HG02678 (cell line): ENCODE measurements at regions not wholly inside any gene's neighbourhood (a gene's known extent, or its start where the extent isn't known, plus 50 kb on each side); places are given as distances from the start of the nearest gene placed in this dataset.
"Not testable (repeated sequence)": the region's sequence is repeated elsewhere in the genome, so short reads cannot be mapped to it uniquely, and the experiment has no call there.

Source experiments
- ATAC-seq: cut with Tn5 transposase; IDR thresholded peaks from one replicate; pipeline ENCODE4 v1.9.1; 2021; ENCODE audit warnings: mild to moderate bottlenecking, moderate library complexity; ENCODE audit not compliant: unreplicated experiment

DNA sequence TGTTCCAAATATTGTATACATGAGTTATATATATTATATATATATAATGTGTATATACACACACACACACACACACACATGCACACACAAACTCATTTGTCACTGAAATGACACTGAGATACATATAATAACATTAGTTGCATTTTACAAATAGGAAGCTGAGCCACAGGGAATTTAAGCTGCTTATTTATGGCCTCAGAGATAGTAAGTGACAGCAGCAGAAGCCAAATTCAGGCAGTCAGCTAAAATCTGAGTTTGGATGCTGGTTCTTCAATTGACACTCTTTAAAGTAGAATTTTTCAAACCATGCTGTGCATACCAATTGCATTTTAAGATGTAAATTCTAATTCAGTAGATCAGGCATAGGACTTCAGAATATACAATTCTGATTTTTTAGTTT, 163.3 kb upstream of the CTSO start:
- no peak for ATAC-seq

DNA sequence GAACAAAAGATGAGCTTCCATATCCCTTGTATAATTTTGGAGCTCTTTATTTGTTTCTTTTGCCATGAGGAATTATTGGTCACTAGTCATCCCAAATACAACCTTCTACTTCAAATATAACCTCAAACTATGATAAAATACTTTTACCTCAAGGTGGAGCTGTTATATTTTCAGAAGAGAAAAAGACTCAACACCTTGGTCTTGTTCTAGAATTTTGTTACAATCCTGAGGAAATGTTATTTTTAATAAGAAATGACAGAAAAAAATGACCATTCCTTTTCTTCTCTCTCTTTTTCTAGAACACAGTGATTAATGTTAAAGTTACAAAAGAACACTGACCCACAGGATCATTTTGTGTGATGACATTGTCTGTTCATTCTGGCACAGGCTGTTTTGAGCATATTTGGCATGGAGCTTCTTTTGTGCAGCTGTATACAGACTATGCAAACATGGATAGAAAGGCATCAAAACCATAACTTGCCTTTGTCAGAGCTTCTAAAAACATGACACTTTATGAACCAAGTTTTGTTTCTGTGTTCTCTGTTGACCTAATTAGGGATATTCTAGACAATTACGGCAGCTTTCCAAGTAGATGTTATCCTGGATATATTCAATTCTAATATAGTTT, 159.6 kb upstream of the CTSO start:
- ATAC-seq: no peak

DNA sequence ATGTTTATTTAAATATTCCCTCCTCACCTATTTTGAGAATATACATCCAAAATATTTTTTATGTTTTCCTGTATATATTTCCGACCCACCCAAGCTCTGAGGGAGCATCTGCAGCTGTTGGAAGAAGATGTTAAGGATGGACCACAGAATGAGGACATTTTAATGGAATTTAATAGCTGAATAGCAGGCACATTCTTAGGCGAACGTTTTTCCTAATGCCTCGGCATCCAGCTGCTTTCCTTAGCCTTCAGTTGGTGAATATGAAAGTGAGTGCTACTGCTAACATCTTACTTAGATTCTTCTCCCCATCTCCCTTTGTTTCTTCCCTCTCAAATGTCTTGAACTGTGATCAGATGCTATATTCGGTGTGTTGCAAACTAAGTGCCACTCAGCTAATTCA, 158.0 kb upstream of the CTSO start:
- ATAC-seq: no peak

DNA sequence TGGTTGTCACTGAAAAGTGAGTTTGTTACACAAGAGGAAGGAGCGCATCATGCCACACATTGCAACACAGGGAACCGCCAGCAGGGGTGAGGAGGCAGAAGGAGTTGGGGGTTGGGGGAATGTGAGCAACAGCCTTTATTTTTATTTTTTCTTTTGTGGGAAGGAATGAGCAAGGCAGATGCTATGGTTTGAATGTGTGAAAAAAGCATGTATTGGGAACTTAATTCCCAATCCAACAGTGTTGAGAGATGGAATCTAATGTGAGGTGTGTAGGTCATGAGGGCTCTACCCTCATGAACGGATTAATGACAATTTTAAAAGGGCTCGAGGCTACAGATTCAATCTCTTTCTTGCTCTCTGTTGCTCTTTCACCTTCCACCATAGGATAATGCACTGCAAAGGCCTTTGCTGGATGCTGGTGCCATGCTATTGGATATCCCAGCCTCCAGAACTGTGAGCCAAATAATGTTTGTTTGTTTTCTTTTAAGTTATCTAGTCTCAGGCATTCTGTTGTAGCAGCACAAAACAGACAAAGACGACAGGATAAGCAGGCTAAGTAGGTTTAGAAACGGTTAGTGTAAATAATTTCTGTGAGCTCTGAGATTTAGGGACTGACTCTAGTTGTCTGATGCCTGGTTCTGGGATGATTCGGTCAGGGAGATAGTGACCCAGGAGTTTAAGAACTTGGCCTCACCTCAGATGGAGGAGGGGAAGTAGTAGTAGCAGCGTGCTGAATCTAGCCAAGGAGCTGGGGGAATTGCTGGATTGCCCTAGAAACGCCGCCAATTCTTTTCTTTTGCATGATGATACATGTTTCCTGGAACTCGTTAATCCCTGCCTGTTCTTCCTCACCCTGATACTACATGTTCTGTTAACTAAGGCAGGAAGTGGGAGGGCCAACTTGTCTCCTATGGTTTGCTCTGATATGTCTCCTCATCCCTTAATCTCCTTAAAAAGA, 156.6 kb upstream of the CTSO start:
- ATAC-seq: no peak

DNA sequence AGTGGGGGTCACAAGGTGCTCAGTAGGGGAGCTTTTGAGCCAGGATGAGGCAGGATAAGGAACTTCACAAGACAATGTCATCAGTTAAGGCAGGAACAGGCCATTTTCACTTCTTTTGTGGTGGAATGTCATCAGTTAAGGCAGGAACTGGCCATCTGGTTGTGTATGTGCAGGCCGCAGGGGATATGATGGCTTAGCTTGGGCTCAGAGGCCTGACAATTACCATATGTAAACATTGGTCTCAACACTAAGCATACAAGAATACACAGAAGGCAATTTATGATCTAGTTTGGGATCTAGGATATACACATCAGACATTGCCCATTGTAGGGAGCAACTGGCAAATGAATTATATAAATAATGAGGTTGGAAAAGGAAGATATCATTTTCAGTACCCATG, 155.4 kb upstream of the CTSO start:
- not testable (repeated sequence) for ATAC-seq

DNA sequence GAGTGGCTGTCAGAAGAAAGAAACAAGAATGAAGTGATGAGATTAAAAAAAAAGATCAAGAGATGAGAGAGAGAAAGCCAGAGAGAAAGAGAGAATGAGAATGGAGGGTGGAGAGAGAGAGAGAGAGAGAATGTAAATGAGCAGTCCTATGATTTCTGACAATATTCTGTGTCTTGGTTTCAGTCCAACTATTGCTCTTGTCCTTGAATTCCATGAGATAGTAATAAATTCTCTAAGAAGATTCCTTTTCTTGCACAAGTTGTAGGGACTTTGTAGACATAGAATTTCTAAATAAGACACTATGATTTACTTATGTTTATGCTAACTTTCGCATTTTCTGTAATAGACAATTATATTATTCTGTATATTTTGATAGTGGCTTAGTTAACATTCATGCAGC, 149.6 kb upstream of the CTSO start:
- no peak for ATAC-seq

DNA sequence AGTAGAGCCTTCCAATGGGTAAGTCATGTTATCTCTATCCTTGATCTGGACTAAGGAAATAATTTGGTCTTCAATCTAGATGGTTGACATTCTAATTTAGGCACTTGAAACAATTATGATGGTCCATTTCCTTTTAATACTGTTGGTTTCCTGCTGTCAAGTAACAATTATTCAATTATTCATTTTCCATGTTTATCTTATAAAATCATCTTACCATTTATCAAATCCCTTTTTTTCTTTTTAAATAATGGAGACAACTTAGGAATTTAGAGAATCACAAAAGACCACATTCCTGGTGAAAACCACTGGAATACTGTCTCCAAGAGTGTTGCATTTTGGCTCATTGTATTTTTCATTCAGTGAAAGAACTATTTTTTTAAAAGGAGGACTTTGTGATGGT, 148.7 kb upstream of the CTSO start:
- ATAC-seq: no peak

DNA sequence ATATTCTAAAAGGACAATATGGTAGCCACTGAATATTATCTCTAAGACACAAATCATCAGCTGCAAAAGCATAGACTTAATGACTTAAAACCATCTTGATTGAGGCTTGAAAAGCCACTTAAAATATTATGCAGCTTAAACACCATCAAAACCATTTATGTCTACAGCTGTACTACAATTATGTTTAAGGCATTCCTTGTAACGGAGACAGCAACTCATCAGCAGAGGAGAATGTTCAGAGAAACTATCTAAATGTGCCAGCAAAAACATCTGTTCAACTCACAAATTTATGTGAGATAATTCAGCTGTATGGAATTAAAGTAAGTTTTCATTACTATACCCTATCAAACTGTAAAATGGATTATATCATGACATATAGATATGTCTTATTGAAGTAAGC, 147.9 kb upstream of the CTSO start:
- no peak for ATAC-seq

DNA sequence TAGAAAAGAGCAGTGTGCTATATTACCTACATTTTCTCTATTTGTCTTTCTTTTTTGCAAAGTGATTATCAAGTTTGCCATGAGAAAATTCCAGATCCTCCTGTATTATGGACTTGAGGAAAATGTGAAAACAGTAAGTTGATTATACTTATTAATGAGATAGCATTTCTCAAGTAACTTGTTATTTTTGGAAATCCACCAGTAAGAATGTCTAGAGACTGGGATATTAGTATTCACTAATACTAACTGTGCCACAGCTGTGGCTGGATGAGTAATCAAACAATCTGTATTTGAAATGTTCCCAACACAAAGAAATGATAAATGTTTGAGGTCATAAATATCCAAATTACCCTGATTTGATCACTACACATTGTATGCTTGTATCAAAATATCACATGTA, 147.0 kb upstream of the CTSO start:
- ATAC-seq: no peak

DNA sequence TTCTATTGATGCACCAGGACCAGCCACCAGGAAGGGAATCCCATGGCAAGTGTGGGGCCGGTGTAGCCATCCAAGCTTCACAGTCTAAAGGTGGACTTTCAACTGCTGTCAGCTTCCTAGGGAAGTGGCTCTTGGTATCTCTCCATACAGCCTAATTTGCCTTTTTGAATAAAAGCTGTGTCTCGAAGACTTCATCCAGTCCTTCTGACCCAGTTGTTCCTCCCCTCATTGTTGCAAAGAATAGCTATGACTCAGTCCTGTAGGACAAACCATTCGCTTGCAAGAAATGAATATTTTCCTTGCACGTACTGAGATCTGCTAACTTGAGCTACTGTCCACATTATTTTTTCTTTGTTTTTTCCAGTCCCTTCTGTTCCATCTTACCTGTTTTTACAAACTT, 145.1 kb upstream of the CTSO start:
- ATAC-seq: no peak

DNA sequence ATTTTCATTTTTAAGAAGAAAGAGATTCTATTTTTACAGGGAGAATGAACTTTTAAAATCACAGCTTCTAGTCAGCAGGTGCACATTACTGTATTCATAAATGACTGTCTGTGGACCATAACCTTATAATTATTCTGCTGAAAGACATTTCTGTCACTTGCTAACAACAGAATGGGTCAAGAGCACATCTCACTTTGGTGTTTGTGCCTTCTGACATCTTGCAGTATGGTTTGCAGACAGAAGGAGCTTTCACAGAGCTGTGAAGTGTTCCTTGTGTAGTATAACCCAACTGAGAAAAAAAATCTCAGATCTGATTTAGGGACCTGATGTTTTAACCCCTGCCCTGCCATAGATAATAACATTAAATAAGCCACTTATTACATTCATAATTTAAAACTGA, 131.4 kb upstream of the CTSO start:
- no peak for ATAC-seq

DNA sequence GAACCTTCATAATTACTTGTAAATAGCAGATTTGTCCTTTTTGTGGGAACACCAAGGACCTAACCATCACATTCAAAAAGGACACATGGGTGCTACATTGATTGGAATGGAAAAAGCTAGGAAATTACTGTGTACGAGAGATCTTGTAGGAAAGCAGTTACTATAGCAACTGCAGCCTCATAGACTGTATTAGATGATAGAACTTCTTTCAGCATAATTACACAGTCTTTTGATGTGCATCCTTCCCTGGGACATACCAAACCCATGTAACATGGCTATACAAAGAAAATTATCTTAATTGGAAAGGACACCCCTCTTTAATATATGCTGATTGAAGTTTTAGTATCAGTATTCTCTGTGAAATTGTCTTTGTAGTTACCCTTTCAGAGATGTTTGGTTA, 130.7 kb upstream of the CTSO start:
- no peak for ATAC-seq

DNA sequence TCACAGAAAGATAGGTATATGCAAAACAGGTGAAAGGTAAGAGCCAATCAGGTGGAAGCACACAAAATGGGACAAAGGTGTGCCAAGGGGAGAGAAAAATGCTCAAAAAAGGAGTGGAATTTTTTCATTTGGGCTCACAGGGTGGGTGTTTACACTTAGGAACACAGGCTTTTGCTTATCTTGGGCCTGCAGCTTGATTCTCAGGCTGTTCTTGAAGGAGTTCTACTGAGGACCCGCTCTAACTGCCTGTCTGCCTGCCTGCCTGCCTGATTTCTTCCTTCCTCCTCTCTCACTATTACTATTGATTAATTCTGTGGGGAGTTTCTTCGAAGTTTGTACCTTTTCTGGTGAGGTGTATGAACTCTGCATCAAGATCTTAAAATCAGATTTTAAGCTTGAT, 120.3 kb upstream of the CTSO start:
- ATAC-seq: no peak

DNA sequence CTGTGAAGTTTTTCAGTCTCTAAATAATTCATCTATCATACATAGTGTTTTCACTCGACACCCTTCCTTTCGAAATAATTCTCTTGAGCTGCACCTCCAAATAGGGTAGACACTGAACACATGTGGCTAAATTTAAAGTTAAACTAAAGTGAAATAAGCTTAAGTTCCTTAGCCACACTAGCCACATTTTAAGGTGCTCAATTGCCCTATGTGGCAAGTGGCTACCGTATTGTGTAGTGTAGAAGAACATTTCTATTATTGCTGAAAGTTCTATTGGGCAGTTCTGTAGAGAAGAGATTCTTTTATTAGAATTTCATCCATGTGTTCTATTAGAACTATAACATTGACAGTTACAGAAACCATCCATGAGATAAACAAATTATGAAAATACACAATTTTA, 107.0 kb upstream of the CTSO start:
- no peak for ATAC-seq

DNA sequence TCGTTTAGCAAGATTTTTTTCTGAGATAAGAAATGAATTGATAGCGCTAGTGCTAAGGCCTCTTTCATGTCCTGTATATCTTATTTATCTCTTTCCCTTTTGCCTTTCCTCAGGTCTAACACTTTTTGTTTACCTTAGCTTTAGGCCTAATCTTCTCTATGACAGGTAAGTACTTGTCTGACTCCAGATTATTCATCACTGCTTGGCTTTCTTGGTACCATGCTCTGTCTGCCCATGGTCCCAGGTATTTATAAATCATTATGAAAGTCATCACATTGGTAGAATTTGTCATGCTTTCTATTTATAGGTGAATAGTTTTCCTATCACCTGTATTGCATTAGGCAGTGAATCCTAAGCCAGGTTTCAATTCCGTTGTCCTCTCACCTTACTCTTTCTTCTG, 99.5 kb upstream of the CTSO start:
- ATAC-seq: no peak

DNA sequence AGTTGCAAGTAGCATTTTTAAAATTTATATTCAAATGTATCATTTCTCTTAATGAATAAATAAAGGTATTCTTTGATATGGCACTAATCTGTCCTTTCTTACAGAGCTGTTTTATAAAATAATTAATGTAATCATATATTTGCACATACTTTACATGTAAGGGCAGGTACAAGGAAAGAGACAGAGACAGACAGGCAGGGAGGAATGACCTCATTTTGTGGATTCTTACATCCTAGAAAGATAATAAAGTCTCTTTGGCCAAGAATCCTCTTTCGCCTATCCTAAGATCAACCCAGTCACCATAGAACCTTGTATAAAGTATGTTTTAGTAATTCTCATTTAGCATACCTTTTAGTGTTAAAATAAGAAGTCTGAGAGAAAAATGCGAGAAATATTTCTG, 98.5 kb upstream of the CTSO start:
- no peak for ATAC-seq

DNA sequence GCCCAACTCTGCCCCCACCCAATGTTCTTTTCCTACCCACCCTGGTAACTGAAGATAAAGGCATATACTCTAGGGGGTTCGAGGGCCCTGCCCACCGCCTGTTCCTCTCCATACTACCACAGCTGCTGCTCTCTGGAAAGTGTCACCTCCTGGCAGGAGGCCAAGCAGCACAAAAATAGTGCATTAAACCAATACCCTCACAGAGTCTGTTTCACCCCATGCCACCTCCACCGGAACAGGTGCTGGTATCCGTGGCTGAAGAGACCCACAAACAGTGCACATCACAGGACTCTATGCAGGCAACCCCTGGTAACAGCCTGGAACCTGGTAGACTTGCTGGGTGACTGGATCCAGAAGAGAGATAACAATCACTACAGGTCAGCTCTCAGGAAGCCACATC, 85.1 kb upstream of the CTSO start:
- ATAC-seq: no peak

DNA sequence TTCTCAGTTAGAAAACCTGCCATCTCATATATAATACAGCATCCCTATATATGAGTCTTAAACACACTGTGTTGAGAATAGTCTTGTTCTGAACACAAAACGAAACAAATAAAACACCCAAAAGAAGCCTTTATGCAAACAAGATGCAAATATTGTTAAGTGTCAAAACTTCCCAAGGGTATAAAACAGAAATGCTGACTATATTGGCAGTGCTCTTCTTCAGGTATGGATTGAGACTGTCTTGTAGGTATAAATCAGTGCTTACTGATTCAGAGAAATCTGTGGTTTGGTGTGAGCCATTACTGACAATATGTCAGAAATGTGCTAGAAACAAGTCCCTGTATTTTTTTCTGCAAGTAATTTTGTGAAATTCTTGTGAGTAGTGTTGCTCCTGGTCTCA, 82.8 kb upstream of the CTSO start:
- ATAC-seq: peak; percentile 50

DNA sequence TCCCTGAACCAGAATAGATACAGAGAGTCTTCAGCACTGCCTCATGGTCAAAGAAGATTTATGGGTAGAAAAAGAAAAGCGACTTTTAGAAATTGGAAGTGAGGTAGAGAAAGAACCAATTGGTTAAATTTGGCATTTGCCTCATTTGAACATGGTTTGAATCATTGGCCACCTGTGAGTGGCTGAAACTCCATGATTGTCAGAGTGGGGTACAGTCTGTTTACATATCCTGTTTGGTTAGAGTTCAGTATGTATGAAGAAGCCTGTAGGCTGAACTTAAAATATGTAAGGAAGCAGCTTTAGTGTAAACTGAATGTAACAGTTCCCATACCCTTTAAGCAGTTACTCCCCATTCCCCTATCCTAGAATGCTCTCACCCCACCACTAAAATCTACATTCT, 76.0 kb upstream of the CTSO start:
- no peak for ATAC-seq

DNA sequence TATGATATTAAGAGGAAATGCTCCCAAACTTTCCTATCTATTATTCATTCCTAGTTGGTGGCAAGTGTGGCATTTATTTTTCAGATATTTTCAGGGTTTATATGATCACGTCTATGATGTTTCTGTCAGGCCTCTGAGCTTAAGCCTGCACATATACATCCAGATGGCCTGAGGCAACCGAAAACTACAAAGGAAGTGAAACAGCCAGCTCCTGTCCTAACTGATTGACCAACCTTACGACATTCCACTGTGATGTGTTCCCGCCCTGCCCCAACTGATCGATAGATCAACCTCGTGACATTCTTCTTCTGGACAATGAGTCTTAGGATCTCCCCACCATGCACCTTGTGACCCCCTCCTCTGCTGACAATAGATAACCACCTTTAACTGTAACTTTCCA, 67.6 kb upstream of the CTSO start:
- no peak for ATAC-seq

DNA sequence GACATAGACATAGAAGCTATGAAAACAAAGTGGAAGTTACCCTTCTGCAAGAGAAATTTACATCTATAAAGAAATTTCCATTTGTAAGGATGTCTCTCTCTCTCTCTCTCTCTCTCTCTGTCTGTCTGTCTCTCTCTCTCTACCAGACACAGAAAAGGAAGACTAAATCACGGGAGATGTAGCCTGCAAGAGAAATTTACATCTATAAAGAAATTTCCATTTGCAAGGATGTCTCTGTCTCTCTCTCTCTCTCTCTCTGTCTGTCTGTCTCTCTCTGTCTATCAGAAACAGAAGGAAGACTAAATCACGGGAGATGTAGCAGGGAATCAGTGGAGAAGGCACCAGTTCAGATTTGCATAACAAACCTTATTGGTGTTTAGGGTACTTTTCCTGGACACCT, 65.6 kb upstream of the CTSO start:
- ATAC-seq: no peak

DNA sequence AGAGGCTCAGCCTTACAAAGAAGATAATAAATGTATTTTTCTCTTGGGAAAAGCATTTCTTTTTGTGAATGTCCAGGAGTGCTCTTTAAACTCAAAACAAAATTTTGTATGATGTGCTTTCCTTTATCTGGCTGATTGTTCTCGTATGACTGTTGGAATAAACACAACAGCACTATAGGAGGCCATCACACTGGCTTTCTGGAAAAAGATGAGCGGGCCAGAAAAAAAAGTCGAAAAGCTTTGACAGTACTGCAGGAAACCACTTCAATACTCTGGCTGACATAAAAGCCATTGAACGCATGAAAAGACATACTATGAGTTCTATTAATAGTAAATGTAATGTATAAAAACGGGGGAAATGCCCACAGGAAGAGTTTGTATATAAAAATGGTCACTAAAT, 64.7 kb upstream of the CTSO start:
- no peak for ATAC-seq

DNA sequence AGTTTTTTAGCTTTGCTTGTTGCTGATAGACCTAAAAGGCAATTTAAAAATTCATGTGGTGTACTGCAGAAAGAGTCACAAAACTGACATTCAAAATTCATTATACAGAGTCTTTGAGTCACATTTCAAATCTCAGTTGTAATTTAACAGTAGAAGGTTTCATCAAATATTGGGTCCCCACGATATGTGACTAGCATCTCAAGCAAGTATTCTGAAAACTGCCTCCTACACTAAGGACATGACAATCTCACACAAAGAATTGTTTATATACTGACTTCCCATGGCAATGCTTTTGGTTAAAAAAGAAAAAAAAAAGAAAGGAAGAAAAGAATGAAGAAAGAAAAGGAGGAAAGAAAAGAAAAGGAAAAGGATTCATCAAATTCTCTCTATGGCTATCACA, 62.1 kb upstream of the CTSO start:
- ATAC-seq: no peak
